ENCODE measurements at regions not wholly inside any gene's neighbourhood (a gene's known extent, or its start where the extent isn't known, plus 50 kb on each side); places are given as distances from the start of the nearest gene placed in this dataset.

GRCh38 chr7:90061077-90061476 is 93.2 kb upstream of the STEAP1 start:
- TF ChIP-seq POLR2A (IDR thresholded peaks at IDR 0.05; ENCODE audit: low read depth, low read length), result no peak
- no peak for TF ChIP-seq TAF1 (IDR thresholded peaks at IDR 0.05; ENCODE audit: borderline replicate concordance, low read depth, low read length)
- no peak for TF ChIP-seq POLR2AphosphoS5 (IDR thresholded peaks at IDR 0.05; ENCODE audit: low read depth, low read length)

All from GM12892 (cell line).